Gastrocnemius medialis (tissue), 4 donors: ENCODE measurements at regions not wholly inside any gene's neighbourhood (a gene's known extent, or its start where the extent isn't known, plus 50 kb on each side); places are given as distances from the start of the nearest gene placed in this dataset.

ENCODE experiments used
- CTCF ChIP-seq, 5 experiments: fragments of 450-650 bp in 3 of 5; fragments of 200-600 bp in 2 of 5; sonication (generic) in 2 of 5; IDR thresholded peaks in 4 of 5; conservative IDR thresholded peaks in 1 of 5; 1 replicate in 4 of 5; 2 replicates in 1 of 5; pipeline ENCODE4 v1.5.1; 2016 to 2019; ENCODE audit warnings: antibody characterized with exemption in 5 of 5, mild to moderate bottlenecking in 3 of 5, moderate library complexity in 3 of 5
- POLR2A ChIP-seq, 2 donors: fragments of 450-650 bp; IDR thresholded peaks; one replicate each; pipeline ENCODE4 v1.6.1; 2017; ENCODE audit warnings: antibody characterized with exemption in 2 of 2, mild to moderate bottlenecking in 2 of 2, moderate library complexity in 2 of 2

GRCh38 chr4:124201636-124202035 is 510.9 kb downstream of the ANKRD50 start:
- TF ChIP-seq POLR2A (IDR thresholded peaks at IDR 0.05) (no peak), CTCF (IDR thresholded peaks at IDR 0.05 in 4 of 5, conservative IDR thresholded peaks at IDR 0.05 in 1 of 5) (no peak)
